ENCODE measurements at regions not wholly inside any gene's neighbourhood (a gene's known extent, or its start where the extent isn't known, plus 50 kb on each side); places are given as distances from the start of the nearest gene placed in this dataset.
"Not testable (repeated sequence)": the region's sequence is repeated elsewhere in the genome, so short reads cannot be mapped to it uniquely, and the experiment has no call there.

DNA sequence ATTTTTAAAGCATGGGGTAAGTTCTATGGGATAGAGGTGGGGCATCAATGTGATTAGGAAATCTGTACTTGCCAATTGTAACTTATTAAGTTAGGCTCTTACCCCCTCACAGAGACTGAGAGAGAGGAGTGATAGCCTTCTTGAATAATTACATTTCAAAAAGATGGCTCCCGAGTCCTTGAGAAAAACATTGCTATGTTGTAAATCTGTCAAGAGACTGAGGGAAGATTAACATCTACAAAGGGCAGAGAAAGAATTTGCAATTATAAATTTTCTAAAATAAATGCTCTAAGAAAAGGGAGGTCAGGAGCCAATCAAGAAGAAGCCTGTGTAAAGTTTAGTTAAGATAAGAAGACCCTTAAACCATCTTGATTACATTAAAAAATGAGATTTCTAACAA lies 1570.8 kb downstream of the OLFM4 start:
- no peak for DNase-seq (ENCODE audit: low spot score)

GRCh38 chr13:54606944-54607343 lies 1578.3 kb downstream of the OLFM4 start:
- no peak for DNase-seq (ENCODE audit: low spot score)

GRCh38 chr13:54607421-54607820 lies 1578.8 kb downstream of the OLFM4 start:
- DNase-seq (ENCODE audit: low spot score), result no peak

DNA sequence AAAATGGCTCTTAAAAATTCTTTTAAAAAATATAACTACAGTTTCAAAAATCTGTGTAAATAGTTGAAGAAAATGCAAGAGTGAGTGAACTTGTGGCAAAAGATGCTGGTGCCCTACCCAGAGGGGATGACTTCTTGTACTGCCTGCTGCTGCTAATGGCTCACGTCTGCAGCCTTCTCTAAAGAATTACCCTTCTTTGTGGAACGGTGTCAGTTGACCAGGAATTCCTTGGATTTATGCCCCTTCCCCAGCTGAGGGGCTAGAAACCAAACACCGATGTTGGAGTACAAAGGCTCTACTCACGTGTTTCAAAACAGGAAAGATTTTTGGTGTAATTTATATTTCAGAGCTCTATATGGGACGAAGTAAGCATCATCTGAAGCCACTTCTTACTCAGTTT lies 1582.8 kb downstream of the OLFM4 start:
- no peak for DNase-seq (ENCODE audit: low spot score)

- no peak for DNase-seq (ENCODE audit: low spot score)
Measured at GRCh38 chr13:54614726-54615125, 1586.1 kb downstream of the OLFM4 start.

DNA sequence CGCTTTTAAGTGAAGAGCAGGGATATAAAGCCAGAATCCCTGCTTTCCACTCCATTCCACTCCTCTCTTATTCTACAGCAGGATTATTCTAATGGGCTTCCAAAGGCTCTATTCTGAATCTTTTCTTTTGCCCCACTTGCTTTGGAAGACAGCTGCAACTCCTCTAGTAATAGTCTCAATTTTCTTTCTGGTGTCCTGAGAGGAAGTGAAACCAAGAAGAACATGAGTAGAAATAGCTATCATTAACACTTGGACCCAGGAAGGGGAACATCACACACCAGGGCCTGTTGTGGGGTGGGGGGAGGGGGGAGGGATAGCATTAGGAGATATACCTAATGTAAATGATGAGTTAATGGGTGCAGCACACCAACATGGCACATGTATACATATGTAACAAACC lies 1597.9 kb downstream of the OLFM4 start:
- DNase-seq (ENCODE audit: low spot score), result not testable (repeated sequence)

DNA sequence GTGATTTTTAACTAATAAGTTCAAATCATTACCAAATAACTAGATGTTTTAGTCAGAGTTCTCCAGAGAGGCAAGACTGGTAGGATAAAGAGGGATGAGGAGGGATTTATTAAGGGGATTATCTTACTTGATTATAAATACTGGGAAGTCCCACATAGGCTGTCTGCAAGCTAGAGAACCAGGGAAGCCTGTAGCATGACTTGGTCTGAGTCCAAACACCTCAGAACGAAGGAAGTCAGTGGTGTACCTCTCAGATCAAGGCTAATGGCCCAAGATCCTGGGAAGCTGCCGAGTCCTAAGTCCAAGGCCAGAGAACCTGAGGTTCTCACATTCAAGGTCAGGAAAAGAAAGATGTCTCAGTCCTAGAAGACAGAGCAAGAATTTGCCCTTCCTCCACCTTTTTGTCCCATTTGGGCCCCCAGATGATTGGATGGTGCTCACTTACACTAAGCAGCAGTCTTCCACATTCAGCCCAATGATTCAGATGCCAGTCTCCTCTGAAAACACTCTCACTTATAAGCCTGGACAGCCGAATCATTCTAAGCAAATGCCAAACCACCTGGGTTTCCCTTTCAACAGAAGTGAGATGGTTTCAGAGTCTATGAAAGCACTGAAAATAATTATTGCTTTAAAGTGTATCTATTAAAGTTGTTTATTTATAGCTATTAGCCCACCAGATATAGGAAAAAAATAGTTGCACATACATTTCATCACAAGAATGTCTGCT lies 1599.2 kb downstream of the OLFM4 start:
- DNase-seq (ENCODE audit: low spot score), result no peak

- DNase-seq (ENCODE audit: low spot score), result no peak
Measured at GRCh38 chr13:54628383-54628782, 1599.8 kb downstream of the OLFM4 start.

GRCh38 chr13:54633456-54633855 lies 1604.8 kb downstream of the OLFM4 start:
- no peak for DNase-seq (ENCODE audit: low spot score)

GRCh38 chr13:54636231-54636630 lies 1607.6 kb downstream of the OLFM4 start:
- no peak for DNase-seq (ENCODE audit: low spot score)

DNA sequence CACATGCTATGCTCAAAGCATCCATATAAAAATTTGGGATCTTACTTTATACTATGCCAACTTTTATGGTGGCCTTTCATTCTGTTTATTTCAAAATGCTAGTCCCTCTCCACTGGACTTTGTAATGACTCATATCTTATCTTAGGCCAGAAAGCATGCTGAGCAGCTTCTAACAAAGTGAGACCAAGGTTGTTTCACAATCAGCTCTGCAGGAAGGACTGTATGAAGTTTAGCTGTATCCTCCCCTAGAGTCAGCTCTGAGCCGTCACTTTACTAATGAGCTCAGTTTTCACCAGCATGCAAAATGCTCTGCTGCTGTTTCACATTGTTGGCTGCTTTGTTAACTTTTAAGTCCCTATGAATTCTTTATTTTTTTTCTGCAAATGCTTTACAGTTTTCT lies 1608.8 kb downstream of the OLFM4 start:
- DNase-seq (ENCODE audit: low spot score), result no peak

DNA sequence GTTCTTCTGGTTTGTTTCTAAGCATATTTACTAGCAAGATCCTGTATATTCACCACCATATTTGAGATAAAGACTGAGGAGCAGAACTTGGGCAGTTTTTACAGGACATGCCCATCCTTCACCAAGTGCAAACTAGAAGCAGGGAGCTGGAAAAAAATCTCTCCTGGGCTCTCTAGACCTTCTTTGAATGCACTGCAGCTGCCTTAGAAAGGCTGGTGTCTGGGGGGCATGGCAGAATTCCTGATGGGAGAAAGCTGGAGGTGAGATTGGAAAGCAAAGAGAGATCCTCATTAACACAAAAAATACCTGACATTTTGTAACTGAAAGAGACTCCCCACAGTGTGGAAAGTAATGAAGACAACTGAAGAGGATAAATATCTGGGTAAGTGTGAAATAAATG lies 1612.1 kb downstream of the OLFM4 start:
- no peak for DNase-seq (ENCODE audit: low spot score)

DNA sequence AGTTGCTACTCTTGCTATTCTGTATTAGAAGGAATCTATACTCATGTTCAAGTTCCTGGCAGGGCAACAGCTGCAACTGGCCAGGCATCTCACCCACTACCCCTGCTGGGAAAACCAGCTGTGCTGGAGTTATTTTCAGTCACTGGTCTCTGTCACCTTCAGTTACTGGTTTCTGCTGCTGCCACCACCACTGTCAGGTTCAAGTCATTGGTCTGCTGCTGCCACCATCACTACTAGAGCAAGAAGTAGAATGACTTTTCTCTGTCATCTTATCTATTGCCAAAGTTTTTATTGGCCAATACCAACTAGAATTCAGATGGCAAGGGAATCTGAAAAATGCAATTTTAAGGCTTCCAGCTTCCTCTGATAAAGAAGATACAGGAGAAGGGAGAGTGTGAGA lies 1615.2 kb downstream of the OLFM4 start:
- no peak for DNase-seq (ENCODE audit: low spot score)

DNA sequence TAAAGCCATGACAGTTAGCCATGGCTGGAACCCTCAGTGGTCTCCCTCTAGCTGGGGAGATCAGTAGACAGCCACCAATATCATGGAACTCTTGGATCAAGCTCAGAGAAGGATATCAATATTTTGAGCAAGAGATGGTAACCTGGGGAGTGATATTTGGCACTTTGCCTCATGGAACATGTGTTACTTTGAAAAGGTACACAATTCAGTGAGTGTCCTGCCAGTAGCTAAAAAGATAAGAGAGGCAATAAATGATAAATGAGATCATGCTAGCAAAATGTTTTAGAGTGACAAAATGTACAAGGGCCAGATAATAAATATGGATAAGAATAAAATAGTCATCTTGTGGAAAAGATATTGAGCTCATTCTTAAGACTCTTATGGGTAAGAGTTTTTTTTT lies 1618.7 kb downstream of the OLFM4 start:
- DNase-seq (ENCODE audit: low spot score), result no peak

DNA sequence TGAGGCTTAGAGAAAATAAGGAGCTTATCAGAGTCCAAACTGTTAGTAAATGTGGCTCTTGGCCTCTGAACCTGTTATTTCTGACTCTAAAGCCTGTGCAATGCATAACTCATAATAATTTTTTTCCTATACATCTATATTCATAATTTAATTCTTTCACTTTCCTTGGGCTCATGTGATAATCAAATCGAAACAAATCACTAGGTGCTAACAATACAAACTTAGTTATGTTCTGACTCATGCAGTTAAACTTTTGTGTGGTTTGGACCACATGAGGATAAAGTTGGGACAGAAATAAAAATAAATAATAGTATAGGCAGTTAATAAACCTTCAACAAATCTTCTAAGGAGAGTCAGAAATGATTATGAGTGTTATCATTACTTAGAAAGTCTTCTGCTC lies 1629.0 kb downstream of the OLFM4 start:
- no peak for DNase-seq (ENCODE audit: low spot score)

DNA sequence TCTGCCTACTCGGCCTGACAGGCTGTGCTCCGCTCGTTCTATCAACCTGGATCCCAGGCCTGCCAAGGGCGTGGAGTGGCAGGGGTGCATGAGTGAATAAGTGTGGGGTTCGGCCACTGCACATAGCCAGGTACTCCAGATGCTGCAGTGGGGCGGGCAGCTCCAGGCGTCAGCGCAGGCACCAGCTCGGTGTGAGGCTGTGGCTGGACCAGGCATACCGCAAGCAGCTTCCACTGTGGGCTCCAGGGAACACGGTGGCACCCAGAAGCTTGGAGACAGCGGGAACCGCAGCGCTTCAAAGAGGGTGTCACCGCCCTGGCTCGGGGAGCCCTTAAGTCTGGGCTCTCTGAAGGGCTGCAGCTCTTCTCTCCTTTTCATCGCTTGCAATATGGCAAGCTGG lies 1630.2 kb downstream of the OLFM4 start:
- DNase-seq (ENCODE audit: low spot score), result no peak

DNA sequence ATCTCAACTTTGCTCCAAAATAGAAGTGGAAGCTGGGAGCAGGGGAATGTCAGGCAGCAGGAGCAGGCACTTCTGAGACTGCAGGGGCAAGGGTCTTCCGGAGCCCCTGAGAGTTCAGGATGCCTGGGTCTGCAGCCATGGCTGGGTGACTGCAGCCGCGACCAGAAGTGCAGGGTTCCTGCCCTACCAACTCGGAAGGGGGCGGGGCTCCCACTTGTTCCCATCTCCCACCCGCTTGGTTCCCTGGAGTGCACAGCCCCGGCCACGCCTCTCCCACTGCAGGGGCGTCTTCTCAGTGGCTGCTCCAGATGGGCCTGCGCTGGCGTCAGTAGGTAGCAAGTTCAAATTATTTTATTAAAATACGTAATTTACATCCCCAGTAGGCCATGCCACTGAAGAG lies 1631.7 kb downstream of the OLFM4 start:
- no peak for DNase-seq (ENCODE audit: low spot score)

- no peak for DNase-seq (ENCODE audit: low spot score)
Measured at GRCh38 chr13:54676526-54677113, 1648.0 kb downstream of the OLFM4 start.

GRCh38 chr13:54682184-54682583 lies 1653.6 kb downstream of the OLFM4 start:
- no peak for DNase-seq (ENCODE audit: low spot score)

DNA sequence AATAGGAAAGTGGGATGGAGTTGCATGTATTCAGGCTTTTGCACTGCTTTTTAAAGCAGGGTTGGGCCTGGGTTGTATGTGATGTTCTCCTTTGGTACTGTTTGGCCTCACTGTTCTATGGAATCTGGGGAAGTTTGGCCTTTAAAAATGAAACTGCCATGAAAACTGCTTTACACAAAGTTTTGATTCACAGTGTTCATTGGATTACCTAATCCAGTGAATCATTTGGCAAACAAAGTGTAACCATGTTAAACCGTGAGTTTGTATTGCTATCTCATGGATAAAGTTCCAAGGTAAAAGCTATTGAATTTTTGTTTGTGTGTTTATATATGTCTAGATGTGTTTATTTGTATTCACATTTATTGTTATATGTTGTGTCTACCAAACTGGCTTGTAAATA lies 1658.6 kb downstream of the OLFM4 start:
- DNase-seq (ENCODE audit: low spot score), result no peak

DNA sequence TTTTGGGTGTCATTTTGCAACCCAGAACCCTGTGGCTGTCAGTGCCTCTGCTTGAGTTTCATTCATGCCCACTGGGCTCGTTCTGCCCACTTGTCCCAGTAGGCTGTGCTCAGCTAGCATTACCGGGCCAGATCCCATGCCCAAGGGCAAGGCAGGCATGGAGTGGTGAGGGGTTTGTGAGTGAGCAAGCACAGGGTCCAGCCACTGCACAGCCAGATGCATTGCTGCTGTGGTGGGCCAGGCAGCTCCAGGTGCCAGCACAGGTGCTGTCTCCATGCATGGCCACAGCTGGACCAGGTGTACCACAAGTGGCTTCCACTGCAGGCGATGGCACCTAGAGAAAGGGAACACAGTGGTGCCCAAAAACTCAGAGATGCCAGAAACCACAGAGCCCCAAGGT lies 1671.2 kb downstream of the OLFM4 start:
- no peak for DNase-seq (ENCODE audit: low spot score)

- no peak for DNase-seq (ENCODE audit: low spot score)
Measured at GRCh38 chr13:54705738-54706137, 1677.1 kb downstream of the OLFM4 start.

DNA sequence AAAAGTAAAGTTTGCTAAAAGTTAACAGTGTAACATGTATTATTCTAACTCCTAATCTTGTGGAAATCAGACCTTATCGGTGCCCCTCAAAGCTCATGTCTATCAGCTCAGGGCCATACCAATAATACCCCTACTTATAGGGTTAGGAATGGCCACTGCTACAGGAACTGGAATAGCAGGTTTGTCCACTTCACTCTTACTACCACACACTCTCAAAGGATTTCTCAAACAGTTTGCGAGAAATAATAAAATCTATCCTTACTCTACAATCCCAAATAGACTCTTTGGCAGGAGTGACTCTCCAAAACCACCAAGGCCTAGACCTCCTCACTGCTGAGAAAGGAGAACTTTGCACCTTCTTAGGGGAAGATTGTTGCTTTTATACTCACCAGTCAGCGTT lies 1677.7 kb downstream of the OLFM4 start:
- no peak for DNase-seq (ENCODE audit: low spot score)

DNA sequence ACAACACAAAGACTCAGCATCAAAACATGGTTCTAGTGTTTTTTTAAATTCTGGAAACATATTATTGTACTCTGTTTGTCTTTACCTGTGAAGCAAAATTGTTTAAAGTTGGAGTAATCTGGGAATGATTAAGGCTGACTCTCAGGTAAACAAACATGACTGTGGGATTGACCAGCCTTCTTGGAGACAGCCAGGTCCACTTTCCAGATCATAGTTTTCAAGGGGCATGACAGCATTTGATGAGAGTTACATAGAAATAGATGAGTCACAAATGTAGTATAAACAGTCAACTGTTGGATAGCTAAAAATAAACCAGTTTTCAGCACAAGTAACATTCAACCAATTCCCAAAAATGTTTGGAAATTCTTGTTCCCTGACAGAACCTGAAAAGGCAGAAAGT lies 1680.9 kb downstream of the OLFM4 start:
- DNase-seq (ENCODE audit: low spot score), result no peak

All from globus pallidus (tissue), 1 donor.